Kidney glomerular epithelial cell (primary cell): ENCODE measurements at regions not wholly inside any gene's neighbourhood (a gene's known extent, or its start where the extent isn't known, plus 50 kb on each side); places are given as distances from the start of the nearest gene placed in this dataset.
"Not testable (repeated sequence)": the region's sequence is repeated elsewhere in the genome, so short reads cannot be mapped to it uniquely, and the experiment has no call there.

ENCODE experiments used
- DNase-seq: peaks from one replicate; lab custom pipeline; 2025; lab: John Stamatoyannopoulos, UW

DNA sequence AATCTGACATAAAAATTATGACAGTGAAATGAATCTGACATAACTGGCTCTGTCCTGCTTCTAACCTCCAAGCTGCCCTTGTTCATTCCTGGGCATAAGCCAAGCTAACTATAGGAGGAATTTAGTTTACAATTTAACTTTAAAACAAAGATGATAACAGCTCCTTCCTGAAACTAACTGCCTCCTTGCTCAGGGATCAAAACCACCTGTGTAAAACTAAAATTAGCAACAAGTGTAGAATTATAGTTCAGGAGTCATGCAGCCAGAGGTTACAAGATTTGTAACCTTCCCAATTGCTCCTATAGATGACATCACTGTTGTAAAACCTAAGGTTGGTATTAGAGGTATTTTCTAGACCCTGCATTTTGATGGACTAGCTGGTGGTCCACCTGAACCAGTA, 256.4 kb upstream of the POM121L12 start:
- DNase-seq, result no peak

DNA sequence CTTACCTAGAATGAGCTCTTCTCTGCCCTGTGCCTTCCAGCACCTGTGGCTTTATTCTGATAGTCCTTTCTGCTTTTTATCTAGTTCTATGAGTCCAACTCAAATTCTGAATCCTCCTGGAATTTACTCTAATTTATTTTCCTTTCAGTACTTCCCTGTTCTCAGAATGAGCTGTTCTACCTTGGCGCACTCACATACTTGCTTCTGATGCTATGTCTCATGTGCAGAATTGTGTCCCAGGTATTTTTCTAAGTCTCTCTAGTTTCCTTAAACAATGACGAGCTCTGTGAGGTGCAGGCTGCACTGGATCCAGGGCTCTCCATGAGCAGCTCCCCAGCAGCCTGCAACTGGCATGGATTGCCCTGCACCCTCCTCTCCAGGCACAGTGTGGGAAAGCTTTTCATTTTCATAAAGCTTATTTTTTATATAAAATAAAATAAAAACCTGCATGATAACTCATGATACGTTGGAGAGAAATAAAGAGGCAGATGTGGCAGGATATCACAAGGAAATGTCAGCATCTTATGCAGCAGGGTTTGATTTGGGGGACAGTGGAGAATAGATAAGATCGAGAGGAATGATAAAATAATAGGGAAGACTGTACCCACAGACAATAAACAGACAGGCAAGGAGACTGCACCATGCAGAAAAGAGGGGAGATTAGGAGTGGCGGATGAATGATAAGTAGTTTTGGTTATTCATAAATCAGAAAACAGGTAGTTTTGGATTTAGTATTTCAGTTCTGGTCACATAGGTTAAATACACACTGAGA, 258.2 kb upstream of the POM121L12 start:
- no peak for DNase-seq

DNA sequence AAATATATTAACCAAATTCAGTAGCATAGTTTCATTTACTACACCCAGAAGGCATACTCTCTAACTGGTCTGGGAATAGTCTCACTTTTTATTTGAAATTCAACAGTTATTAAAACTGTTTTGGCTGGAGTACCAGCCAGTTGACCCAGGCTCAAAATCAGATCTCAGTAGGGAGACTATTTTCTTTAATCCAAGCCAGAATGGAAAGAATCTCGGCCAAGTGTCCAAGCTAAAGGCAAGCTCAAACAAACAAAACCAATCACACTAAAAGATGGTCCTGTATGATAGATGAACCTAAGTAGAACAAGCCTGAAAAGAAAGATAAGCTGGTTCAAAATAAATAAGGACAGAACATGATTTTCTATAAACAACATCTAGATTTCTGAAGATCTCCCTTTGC, 259.6 kb upstream of the POM121L12 start:
- no peak for DNase-seq

DNA sequence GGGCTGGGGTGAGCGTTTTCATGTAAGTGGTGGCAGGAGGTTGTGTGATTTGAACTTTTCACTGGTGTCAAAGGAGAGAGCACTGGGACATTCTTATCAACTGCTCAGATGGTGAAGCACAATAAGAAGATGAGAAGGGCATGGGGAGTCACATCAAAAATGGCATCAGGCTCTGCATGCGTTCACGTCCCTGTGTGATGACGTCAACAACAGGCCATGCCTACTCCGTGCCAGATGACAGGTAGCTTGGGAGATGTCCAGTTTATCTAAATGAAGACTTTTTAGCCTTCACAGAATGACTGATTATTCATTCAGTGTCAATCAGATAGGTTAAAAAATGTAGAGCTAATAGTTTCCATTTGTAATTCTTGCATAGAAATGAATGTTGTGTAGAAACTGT, 264.3 kb upstream of the POM121L12 start:
- DNase-seq, result no peak

DNA sequence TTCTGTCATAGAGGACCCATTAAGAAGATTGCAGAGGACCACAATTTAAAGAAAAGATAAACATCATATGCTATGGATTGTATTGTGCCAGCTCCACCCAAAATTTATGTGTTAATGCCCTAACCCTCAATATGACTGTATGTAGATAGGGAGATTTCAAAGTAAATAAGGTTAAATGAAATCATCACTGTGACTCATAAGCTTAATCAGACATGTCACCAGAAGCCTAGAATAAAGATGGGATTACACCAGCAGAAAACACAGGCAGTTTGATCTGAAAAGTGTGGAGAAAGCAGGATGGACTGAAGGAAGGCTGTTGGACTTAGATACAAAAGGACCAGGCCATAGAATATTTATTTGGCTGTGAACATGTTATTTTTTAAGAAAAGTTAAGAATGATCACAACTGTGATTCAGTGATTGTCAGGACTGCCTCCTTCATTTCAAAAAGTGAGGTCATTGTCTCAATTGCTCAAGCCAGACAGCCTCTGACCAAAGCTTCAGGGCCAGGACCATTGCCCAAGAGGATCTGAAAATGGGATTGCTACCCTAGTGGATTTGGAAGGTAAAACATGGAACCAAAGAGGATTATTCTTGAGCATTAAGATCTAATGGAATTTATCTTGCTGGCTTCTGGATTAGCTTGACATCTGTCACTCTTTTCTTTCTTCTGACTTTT, 270.8 kb upstream of the POM121L12 start:
- peak; percentile 25 for DNase-seq

DNA sequence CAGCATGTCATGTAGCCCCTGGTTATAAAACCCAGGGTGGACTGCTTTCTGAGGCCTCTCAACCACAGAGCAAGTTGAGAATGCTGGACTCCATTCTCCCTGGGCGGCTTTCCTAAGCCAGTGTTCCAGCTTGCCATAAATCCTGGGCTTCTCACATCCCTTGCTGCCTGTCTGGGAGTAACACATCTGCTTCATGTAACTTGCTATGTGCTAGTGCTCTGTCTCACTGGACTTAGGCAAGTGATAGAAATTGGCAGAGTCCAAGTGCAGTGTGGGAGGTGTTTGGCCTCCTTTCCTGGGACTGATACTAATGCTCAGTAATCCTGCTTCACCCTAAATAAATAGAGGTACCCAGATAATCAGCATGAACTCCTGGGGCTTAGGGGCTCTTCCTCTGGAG, 277.1 kb upstream of the POM121L12 start:
- DNase-seq, result no peak

DNA sequence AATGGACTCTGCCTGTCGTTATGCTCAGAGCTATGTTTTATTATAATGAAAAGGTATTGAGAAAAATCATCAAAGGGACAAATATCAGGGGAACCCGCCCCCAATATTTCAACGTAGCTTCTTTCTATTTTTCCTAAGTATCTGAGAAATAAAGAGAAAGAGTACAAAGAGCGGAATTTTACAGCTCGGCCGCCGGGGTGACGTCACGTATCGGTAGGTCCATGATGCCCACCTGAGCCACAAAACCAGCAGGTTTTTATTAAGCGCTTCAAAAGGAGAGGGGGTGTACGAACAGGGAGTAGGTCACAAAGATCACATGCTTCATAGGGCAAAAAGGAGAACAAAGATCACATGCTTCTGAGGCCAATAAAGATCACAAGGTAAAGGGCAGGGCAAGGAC, 281.6 kb upstream of the POM121L12 start:
- DNase-seq, result no peak

DNA sequence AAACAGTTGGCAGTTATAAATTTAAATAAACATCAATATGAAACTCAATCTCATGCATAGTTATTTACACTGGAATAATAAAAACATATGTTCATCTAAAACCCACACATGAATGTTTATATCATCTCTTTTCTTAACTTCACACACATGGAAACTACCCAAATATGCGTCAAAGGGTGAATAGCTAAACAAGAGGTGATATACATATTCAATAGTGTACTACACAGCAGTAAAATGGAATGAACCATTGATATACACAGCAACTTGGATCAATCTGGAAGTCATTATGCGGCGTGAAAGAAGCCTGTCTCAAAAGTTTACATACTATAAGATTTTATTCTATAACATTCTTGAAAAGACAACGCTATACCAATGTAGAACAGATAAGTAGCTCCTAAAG, 282.5 kb upstream of the POM121L12 start:
- no peak for DNase-seq

DNA sequence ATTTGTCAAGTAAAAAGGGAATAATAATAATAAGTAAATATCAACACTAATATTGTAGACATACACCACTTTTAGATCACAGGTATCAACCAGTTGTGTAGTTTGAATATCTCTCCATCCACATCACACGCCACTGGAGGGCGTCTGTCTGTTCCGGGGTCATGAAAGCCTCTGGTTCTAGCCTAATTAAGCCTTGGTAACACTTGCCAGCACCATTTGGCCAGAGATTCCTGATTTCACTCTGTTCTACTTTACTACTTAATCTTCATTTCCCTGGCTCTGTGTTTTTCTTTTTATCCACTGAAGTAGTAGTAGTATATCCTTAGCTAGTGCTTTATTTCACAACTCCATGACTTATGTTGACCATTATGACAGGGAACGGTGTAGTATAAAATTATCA, 285.6 kb upstream of the POM121L12 start:
- no peak for DNase-seq

DNA sequence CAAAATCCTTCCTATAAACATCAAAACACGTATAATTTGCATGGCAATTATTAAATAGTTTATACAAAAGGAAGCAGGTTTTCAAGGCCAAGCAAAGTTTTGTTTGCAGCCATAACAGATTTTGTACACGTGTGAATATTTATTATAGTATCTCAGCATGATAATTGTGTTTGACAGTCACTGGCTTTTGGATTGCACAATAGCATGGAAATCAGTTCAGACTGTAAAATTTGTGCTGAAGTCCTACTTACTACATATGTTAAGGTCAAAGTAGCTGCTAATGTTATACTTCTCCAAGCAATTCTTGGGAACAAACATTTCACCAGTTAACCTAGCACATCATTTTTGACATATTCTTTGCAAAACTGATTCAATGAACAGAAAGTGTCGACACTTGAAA, 287.6 kb upstream of the POM121L12 start:
- DNase-seq, result no peak

DNA sequence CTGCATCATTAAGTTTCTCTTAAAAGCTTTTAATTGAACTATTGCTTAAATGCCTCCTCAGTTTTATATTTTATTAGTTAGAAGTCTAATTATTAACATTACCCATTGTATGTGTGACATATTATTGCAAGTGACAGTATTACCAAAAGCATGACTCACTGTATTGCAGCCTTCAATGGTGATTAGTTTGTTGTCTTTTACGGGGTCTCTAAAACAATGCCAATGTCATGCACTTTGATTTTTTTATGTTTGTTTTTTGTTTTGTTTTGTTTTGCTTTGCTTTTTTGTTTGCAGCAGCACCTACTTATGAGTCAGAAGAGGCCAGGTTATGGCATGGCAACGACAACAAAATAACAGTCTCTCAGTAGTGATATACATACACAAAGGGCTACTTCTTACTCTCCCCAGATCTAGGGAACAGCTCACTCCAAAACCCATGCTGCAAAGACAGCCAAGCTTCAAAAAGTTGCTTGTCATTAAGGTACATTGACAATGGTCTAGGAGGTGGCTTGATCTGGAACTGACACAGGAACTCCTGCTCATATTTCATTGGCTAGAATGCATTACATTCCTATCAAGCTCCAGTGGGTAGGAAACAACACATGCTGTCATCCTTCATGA, 293.7 kb upstream of the POM121L12 start:
- DNase-seq, result peak; percentile 2

DNA sequence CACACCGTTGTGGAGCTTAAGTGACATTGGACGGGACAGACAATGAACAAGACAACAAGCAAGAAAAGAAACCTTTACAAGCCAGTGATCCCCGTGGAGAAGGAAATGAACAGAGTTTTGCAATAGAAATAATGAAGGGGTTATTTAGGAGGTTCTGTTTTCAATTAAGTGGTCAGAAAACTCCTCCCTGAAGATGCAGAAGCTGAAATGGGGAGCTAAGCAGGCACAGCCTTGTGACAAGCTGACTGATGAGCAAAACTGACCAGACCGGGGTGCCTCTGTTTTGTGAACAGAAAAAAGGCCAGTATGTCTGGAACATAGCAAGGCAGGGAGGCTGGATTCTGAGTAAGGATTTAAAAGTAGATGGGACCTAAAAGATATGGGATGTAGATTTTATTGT, 299.8 kb upstream of the POM121L12 start:
- DNase-seq, result no peak

DNA sequence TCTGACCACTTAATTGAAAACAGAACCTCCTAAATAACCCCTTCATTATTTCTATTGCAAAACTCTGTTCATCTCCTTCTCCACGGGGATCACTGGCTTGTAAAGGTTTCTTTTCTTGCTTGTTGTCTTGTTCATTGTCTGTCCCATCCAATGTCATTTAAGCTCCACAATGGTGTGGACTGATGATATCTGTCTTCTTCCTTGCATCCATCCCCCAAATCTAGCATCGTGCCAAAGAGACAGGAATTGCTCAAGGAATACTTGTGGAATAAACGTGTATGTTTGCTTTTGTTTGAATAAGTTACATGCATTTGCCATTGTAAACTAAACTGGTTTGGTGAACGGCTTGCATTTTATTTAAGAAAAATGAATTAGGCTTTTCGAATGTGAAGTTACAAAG, 306.8 kb upstream of the POM121L12 start:
- DNase-seq, result not testable (repeated sequence)

DNA sequence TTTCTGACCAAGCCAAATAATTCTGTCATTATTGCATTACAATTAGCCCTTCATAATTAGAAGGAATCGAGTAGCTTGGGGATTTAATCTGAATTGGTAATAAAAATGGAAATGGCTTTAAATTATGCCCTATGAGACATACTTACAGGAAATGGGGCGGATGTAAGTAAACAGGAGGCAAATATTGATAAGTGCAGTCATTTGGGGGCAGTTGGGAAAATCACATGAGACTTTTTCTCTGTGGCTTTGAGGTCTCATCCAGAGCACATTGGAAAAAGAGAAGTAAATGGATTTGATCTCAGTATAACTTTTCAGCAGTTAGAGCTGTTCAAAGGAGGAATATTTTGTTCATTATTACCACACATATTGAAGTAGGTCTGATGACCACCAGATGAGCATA, 307.8 kb upstream of the POM121L12 start:
- no peak for DNase-seq

DNA sequence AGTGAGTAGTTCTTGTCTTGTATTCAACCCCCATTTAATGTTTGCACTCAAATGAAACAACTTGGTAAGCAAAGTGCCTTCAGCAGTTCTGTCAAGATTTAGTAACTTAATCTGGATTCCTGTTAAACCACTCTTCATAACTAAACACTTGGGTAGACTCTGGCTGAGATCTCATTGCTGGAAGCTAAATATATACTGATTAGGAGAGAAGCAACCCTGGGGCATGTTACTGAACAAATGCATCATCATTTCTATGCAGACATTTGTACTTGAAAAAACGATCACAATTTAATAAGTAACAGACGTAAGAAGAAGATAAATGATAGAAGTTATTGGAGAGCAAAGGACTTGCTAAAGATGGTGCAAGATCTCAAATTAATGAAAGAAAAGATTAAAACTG, 308.4 kb upstream of the POM121L12 start:
- no peak for DNase-seq

DNA sequence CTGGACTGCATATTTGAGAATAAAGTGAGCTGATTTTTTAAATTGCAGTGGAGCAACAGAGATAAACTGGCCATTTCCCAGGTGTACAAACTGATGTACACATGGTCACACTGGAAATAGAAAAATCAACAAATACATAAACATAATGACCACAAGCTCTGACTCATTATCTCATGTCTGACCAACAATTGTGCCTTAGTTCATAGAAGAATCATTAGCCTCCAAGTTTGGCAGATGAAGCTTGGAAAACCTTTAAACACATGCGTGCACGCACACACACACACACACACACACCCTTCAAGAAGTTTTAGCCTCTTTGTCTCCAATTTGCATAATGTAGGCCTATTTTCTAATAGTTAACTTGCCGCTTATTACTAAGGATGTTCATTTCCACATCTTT, 308.9 kb upstream of the POM121L12 start:
- no peak for DNase-seq

DNA sequence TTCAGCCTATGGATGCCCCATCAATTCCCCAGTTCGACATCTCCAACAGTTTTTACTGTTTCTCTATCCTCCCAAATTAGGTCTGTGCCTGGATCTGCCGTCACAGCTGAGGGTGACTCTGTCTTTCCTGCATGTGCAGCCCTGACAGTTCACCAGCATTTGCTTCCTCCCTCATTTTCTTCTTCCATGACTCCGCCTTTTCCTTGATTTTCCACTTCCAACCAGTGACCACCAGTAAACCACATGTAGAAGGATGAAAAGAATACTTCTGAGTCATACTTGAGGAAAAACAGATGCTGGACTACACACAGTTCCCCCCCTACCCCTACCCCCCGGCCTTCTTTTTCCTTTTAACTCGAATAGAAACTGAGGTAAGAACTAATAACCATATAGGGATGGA, 311.8 kb upstream of the POM121L12 start:
- no peak for DNase-seq

DNA sequence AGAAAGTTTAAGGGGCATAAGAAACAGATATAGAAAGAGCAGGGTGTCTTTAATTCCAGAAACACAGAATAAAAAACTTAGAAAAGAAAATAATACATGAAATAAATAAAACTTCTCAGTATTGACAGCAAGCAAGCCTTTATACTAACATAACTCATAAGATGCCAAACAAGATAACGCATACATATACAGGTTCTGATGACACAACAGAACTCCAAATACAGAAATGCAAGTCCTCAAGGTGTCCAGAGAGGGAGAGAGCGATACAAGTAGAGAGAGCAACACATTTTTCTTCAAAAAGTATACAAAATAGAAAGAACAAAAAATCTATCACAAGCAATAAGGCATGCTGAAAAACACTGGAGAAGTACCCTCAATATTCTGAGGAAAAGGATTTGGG, 314.6 kb upstream of the POM121L12 start:
- DNase-seq, result no peak

DNA sequence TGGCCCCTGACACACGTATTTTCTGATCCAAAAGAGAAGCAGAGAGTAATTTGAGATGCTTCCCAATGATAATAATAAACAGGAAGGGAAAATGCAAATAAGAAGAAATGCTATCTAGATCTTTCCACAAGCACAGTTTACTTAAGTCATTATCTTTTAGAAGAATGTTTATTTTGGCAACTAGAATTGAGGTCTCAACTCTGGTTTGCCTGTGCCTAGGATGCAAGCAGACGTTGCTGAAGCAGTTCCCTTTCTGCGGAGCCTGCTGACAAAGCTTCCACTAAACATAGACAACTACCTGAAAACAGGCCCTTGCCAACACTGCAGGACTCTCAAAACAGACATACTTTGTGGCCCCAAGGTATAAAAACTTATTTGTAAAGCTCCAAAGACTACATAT, 315.8 kb upstream of the POM121L12 start:
- no peak for DNase-seq

DNA sequence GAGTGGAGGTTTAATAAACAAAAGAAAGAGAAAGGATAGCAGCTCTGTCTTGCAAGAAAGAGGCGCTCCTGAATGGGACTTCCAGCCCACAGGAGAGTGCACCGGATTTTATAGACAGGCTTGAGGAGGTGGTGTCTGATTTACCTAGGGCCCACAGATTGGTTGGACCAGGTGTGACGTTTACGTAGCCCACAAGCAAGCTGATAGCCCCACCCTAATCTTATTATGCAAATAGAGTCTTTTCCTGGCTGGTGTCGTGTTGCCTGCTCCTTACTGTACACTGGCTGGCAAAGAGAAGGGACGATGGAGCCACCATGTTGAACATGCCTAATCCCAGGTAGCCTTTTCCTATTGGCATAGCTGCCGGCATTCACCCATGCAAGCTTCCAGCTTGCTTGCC, 319.7 kb upstream of the POM121L12 start:
- no peak for DNase-seq

DNA sequence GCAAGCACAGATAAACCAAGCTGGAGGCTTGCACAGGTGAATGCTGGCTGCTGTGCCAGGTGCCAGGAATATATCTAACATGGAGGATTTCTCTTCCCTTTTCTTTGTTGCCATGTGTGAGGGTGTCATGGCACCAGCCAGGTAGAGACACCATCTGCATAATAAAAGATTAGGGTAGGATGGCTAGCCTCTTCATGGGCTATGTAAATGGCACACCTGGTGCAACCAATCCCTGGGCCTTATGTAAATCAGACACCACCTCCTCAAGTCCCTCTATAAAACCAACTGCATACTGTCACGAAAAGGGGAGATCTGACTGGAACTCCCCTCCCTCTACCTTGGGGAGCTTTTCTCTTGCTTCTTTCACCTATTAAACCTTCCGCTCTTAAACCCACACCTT, 322.5 kb upstream of the POM121L12 start:
- no peak for DNase-seq

DNA sequence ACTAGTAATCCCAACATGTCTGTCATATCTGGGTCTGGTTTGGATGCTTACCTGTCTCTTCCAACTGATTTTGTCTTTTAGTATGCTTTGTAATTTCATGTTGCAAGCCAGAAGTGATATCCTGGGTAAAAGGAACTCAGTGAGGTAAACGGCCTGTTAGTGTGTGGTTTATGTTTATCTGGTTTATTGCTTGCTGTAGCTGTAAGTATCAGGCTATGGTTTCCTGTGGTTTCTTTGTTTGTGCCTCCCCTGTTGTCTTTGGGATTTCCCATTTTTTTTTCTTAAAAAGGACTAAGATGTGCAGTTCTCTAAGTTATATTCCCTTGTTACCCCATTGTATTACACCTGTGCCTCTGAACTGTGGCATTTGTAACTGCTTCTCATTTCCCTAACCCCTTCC, 323.5 kb upstream of the POM121L12 start:
- DNase-seq, result no peak

DNA sequence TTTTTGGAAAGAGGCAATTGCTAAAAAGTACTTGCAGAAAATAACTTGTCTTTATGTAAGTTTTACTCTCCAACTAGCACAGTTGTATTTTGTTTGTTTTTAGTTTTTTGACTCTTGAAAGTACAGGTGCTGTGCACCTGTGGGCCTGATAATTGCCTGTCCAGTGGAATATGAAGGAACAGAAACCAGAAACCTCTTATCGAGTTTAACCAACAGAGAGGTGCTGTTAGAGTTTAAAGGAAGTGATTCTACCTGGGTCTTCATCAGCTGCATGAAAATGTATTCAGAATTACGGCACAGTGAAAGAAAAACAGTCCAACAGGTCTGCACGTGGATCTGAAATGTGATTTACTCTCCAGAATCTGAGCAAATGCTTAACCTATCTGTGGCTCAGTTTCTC, 326.6 kb upstream of the POM121L12 start:
- DNase-seq, result no peak

DNA sequence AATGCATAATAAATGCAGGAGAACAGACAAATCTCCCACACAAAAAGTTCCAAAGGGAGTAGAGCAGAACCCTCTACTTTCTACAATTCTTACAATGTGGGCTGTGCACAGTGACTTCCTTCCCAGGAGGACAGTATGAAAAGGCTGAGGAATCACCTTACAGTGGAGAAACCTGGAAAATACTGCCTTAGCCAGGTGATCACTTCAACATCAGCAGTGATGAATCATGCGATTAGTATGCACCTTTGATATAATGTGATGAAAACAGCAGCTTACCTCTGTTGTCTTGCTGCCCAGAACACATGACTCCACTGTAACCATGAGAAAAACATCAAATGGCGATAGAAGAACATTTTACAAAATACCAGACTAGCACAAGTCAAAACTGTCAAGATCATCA, 329.7 kb upstream of the POM121L12 start:
- no peak for DNase-seq
